Spinal cord (tissue), 9 donors: ENCODE measurements at regions not wholly inside any gene's neighbourhood (a gene's known extent, or its start where the extent isn't known, plus 50 kb on each side); places are given as distances from the start of the nearest gene placed in this dataset.
A peak's percentile ranks its signal among the peaks of the same experiment; 100 is the strongest.
"Not testable (repeated sequence)": the region's sequence is repeated elsewhere in the genome, so short reads cannot be mapped to it uniquely, and the experiment has no call there.

Experiments used
- DNase-seq, 6 donors: peaks; one replicate each; pipeline versions ENCODE4 v3.0.0 to v3.0.0-alpha.2; 2013 to 2015; ENCODE audit warnings: low spot score in 6 of 6, low read depth in 4 of 6
- H3K27ac ChIP-seq: one replicate; pipeline ENCODE4 v1.5.1; 2013; ENCODE audit warnings: low read depth, low read length, control low read depth
- H3K27me3 ChIP-seq: one replicate; pipeline ENCODE4 v1.6.1; 2013; ENCODE audit warnings: low read length; ENCODE audit not compliant: control insufficient read depth, insufficient read depth
- H3K36me3 ChIP-seq: one replicate; pipeline ENCODE4 v1.6.1; 2013; ENCODE audit warnings: low read length; ENCODE audit not compliant: control insufficient read depth, insufficient read depth
- H3K4me1 ChIP-seq: one replicate; pipeline ENCODE4 v1.6.1; 2013; ENCODE audit warnings: low read length; ENCODE audit not compliant: control insufficient read depth, insufficient read depth
- H3K4me3 ChIP-seq: one replicate; pipeline ENCODE4 v1.5.1; 2013; ENCODE audit warnings: low read depth, low read length, control low read depth
- H3K9me3 ChIP-seq: one replicate; pipeline ENCODE4 v1.6.1; 2013; ENCODE audit warnings: low read length; ENCODE audit not compliant: control insufficient read depth, insufficient read depth
- WGBS: methylation state at CpG from one replicate; pipeline ENCODE4 v1.1.5; 2013; ENCODE audit warnings: missing lambda C conversion rate; ENCODE audit not compliant: insufficient coverage; 5-methylcytosine and 5-hydroxymethylcytosine counted together
- donor health status: healthy.

DNA sequence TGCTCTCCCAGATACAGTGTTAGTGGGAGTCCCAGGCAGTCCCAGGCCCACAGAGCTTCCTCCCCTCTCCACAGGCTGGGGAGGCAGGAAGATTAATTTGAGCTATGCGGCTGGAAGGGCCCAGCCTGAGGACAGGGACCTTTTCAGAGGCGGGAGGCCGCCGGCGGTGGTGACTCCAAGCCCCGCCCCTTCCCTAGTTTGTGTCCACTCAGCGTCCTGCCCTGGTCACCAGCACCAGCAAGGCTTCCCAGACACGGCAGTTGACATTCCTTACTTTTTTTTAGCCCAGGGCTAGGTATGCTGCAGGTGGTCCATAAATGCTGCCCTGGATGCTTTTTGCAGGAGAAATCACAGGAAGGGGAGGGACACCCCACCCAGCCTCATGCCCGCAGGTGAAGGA lies 67.7 kb upstream of the LRPAP1 start:
- DNase-seq, result no peak
- Histone ChIP-seq H3K4me3 (no peak overlapping the region), H3K4me1 (peaks cover 5% of the 10 kb centered on the region), H3K36me3 (no peaks in the 10 kb centered on the region), H3K9me3 (peaks cover 2% of the 10 kb centered on the region), H3K27me3 (no peaks in the 10 kb centered on the region), H3K27ac (no peak overlapping the region)
- WGBS, result 20% methylated on average over 7 of the region's 9 CpGs

GRCh38 chr4:3598695-3599227 lies 66.5 kb upstream of the LRPAP1 start:
- Histone ChIP-seq H3K36me3 (no peaks in the 10 kb centered on the region), H3K27ac (no peak overlapping the region), H3K4me1 (peaks cover 5% of the 10 kb centered on the region), H3K9me3 (peaks cover 2% of the 10 kb centered on the region), H3K4me3 (no peak overlapping the region), H3K27me3 (no peaks in the 10 kb centered on the region)
- DNase-seq, result no peak
- WGBS, result 96% methylated on average over 8 of the region's 8 CpGs

DNA sequence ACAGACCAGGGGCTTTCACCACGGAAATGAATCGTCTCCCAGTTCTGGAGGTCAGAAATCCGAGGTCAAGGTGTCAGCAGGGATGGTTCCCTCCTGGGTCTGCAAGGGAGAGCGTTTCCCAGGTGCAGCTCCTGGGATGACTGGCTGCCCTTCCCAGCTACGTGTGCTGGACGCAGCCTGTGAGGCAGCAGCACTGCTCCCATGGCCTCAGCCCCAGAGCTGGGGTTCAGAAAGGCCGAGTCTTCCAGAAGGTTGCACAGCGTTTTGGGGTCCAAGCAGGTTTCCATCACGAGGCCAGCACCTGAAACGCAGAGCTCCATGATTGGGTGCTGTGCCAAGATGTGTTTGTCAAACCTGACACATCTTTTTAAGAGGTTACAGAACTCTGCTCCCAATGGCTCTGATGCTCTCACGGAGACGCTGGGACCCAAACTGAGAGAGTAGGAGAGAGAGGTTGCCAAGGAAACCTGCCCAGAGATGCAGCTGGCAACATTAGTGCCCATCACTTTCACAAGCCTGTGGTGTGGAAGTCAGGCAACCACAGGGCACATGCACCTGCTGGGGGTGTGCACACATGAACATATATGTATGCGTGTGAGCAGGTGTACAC lies 65.8 kb upstream of the LRPAP1 start:
- 78% methylated on average over 9 of the region's 13 CpGs for WGBS
- DNase-seq, result peak in 1 of 6 donors; percentile 61
- not testable (repeated sequence) for H3K4me3 ChIP-seq, H3K9me3 ChIP-seq, H3K27ac ChIP-seq, H3K27me3 ChIP-seq, H3K4me1 ChIP-seq, H3K36me3 ChIP-seq

- H3K27ac ChIP-seq, H3K4me1 ChIP-seq, H3K27me3 ChIP-seq, H3K9me3 ChIP-seq, H3K4me3 ChIP-seq, H3K36me3 ChIP-seq, DNase-seq: not testable (repeated sequence)
- WGBS, result 86% methylated on average over 23 of the region's 23 CpGs
Measured at GRCh38 chr4:3596957-3597733, 64.9 kb upstream of the LRPAP1 start.

DNA sequence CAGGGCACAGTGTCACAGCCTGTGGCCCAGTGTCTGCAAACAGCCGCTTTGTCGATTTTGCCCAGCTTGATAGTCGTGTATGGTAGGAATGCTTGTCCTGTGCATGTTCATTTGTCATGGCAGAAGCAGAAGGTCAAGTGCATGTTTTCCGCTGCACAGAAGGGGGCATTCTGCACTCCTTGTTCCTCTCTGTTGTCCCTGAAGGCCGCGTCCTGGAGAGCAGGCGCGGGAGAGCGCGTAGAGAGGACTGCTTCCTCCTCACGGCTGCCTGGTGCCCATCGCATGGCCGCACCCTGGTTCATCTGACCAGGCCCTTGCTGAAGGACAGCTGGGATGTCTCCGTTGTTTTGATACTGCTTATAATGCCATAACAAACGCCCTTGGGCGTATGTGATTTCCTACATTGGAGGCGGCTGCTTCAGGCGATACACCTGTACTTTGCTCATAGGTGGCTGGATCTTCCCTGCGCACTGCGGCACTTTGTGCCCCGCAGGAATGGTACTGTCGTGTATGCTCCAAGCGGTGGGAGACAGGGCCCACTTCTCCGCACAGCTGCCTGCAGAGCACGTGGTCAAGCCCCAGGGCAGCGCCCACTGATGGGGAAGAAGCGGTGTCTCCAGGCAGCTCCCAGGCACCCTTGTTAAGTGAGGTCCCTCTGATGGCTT lies 63.5 kb upstream of the LRPAP1 start:
- not testable (repeated sequence) for H3K27me3 ChIP-seq, H3K9me3 ChIP-seq, H3K4me1 ChIP-seq, H3K4me3 ChIP-seq, H3K36me3 ChIP-seq, DNase-seq, H3K27ac ChIP-seq
- 77% methylated on average over 23 of the region's 27 CpGs for WGBS

DNA sequence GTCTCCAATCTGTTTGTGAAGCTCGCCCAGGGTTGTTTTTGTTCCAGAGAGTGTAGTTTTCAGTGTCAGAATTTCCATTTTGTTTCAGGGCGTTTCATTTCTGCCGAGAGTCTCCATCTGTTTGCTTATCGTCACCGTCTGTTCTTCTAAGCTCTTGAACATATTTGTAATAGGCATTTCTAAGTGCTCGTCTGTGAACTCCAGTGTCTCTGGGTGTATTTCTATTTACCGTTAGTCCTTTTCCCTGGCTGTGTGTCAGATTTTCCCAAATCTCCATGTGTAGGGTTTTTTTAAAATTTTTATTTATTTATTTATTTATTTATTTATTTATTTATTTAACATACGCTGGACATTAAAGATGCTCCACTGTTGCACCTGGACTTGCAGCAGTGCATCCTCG lies 62.5 kb upstream of the LRPAP1 start:
- H3K4me3 ChIP-seq, H3K27ac ChIP-seq, H3K9me3 ChIP-seq, H3K27me3 ChIP-seq, H3K36me3 ChIP-seq, H3K4me1 ChIP-seq: not testable (repeated sequence)
- DNase-seq, result peak in 1 of 6 donors; percentile 57
- WGBS, result 93% methylated on average over 3 of the region's 9 CpGs

GRCh38 chr4:3589946-3590924 lies 58.0 kb upstream of the LRPAP1 start:
- H3K4me1 ChIP-seq, result peaks cover 11% of the 10 kb centered on the region
- not testable (repeated sequence) for H3K27ac ChIP-seq, H3K36me3 ChIP-seq, H3K27me3 ChIP-seq, H3K9me3 ChIP-seq, H3K4me3 ChIP-seq
- DNase-seq, result peak in 2 of 6 donors; percentile 64 to 91
- 54% methylated on average over 12 of the region's 21 CpGs for WGBS

GRCh38 chr4:3589379-3589778 lies 57.2 kb upstream of the LRPAP1 start:
- H3K4me1 ChIP-seq, result peaks cover 11% of the 10 kb centered on the region
- WGBS, result 96% methylated on average over 5 of the region's 11 CpGs
- not testable (repeated sequence) for H3K36me3 ChIP-seq, H3K9me3 ChIP-seq, DNase-seq, H3K27ac ChIP-seq, H3K27me3 ChIP-seq, H3K4me3 ChIP-seq

DNA sequence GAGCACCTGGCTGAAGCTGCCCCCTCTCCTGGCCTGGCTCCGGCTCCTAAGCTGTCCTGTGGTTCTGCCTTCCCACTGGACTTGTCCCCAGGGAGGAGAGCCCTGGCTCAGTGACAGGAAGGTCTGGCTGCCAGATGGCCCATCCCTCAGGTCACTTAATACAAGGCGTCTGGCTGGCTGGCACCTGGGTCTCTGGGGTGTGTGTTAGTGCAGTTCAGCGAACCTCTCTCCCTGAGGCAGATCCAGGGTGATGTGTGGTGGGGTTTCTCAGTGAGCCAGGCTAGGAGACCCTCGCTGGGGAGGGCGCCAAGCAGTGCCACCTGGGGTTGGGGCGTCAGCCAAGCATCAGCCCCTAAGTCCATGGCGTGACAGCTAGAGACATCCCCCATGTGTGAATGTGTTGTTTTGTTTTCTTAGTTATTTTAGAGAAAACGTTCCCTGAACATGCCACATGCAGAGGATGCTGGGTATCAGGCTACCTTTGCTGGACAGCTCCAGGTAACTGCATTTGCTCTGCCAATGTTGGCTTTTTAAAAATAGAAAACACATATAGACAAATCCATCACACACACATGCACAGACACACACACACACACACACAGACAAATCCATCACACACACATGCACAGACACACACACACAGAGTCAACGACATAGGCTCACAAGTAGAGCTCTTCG lies 56.4 kb upstream of the LRPAP1 start:
- H3K36me3 ChIP-seq, result not testable (repeated sequence)
- WGBS, result 55% methylated on average over 4 of the region's 10 CpGs

More for the DNA sequence above, 56.4 kb upstream of the LRPAP1 start:
- H3K9me3 ChIP-seq, H3K27me3 ChIP-seq, H3K4me3 ChIP-seq, H3K27ac ChIP-seq: not testable (repeated sequence)
- DNase-seq, result peak in 1 of 6 donors; percentile 49
- peaks cover 11% of the 10 kb centered on the region for H3K4me1 ChIP-seq
